ENCODE measurements at regions not wholly inside any gene's neighbourhood (a gene's known extent, or its start where the extent isn't known, plus 50 kb on each side); places are given as distances from the start of the nearest gene placed in this dataset.
A peak's percentile ranks its signal among the peaks of the same experiment; 100 is the strongest.

- DNase-seq: no peak
Observed at GRCh38 chr12:58496411-58497190, 423.7 kb downstream of the LRIG3 start.

- no peak for DNase-seq
Observed at GRCh38 chr12:58500399-58500798, 419.9 kb downstream of the LRIG3 start.

- no peak for DNase-seq
Observed at GRCh38 chr12:58502226-58502625, 418.1 kb downstream of the LRIG3 start.

- DNase-seq: no peak
Observed at GRCh38 chr12:58502841-58503240, 417.5 kb downstream of the LRIG3 start.

GRCh38 chr12:58503731-58504130 lies 416.6 kb downstream of the LRIG3 start:
- no peak for DNase-seq

GRCh38 chr12:58504143-58504938 lies 416.0 kb downstream of the LRIG3 start:
- DNase-seq: no peak

GRCh38 chr12:58509116-58509885 lies 411.0 kb downstream of the LRIG3 start:
- no peak for DNase-seq

GRCh38 chr12:58513301-58513834 lies 406.9 kb downstream of the LRIG3 start:
- no peak for DNase-seq

GRCh38 chr12:58513852-58514251 lies 406.5 kb downstream of the LRIG3 start:
- DNase-seq: no peak

GRCh38 chr12:58519839-58520238 lies 400.5 kb downstream of the LRIG3 start:
- DNase-seq: no peak

- no peak for DNase-seq
Observed at GRCh38 chr12:58521152-58521551, 399.2 kb downstream of the LRIG3 start.

- no peak for DNase-seq
Observed at GRCh38 chr12:58521796-58522195, 398.5 kb downstream of the LRIG3 start.

- no peak for DNase-seq
Observed at GRCh38 chr12:58523360-58523759, 396.9 kb downstream of the LRIG3 start.

- no peak for DNase-seq
Observed at GRCh38 chr12:58528271-58528670, 392.0 kb downstream of the LRIG3 start.

GRCh38 chr12:58529114-58529665 lies 391.1 kb downstream of the LRIG3 start:
- no peak for DNase-seq

- peak; percentile 80 for DNase-seq
Observed at GRCh38 chr12:58529897-58530741, 390.2 kb downstream of the LRIG3 start.

GRCh38 chr12:58530742-58531062 lies 389.6 kb downstream of the LRIG3 start:
- no peak for DNase-seq

GRCh38 chr12:58532855-58533608 lies 387.3 kb downstream of the LRIG3 start:
- DNase-seq: no peak

- DNase-seq: no peak
Observed at GRCh38 chr12:58533652-58534051, 386.7 kb downstream of the LRIG3 start.

GRCh38 chr12:58537278-58537677 lies 383.0 kb downstream of the LRIG3 start:
- no peak for DNase-seq

- DNase-seq: no peak
Observed at GRCh38 chr12:58539295-58539694, 381.0 kb downstream of the LRIG3 start.

Data from hindlimb muscle (tissue), 1 donor.